Jurkat, Clone E6-1 (cell line): ENCODE measurements at regions not wholly inside any gene's neighbourhood (a gene's known extent, or its start where the extent isn't known, plus 50 kb on each side); places are given as distances from the start of the nearest gene placed in this dataset.

ENCODE experiments used
- DNase-seq: peaks from one replicate; pipeline ENCODE4 v3.0.0-alpha.2; 2011; ENCODE audit warnings: low read depth, low spot score
- H3K4me3 ChIP-seq: 2 replicates; pipeline ENCODE4 v1.5.1; 2011; ENCODE audit warnings: mild to moderate bottlenecking, low read length, control low read depth, moderate library complexity

GRCh38 chr2:66322506-66323260 lies 112.2 kb upstream of the MEIS1 start:
- no peak for DNase-seq
- no peak overlapping the region for H3K4me3 ChIP-seq

GRCh38 chr2:66318009-66318561 lies 116.8 kb upstream of the MEIS1 start:
- no peak overlapping the region for H3K4me3 ChIP-seq
- DNase-seq, result no peak

GRCh38 chr2:66317268-66317890 lies 117.5 kb upstream of the MEIS1 start:
- DNase-seq, result no peak
- H3K4me3 ChIP-seq, result no peak overlapping the region

DNA sequence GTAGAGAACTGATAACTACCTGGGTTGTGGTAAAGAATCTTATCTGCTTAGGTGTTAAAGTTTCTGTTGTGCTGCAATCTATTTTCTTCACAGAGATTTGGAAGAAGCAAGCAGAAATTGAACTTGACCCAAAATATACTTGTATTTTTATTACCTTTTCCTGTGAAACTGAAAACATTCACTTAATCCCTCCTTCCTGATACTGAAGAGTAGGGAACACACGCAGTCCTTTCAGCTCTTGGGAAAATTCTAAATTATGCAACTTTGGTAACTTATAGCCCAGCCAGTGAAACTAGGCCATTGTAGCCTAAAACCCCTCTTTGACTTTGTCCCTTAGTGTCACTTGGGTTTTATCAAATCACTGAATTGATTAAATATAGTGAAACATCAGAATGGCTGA lies 128.4 kb upstream of the MEIS1 start:
- no peak for DNase-seq
- no peak overlapping the region for H3K4me3 ChIP-seq

- no peak for DNase-seq
- H3K4me3 ChIP-seq, result no peak overlapping the region
These were observed 129.2 kb upstream of the MEIS1 start for GRCh38 chr2:66305718-66306117.

- no peak overlapping the region for H3K4me3 ChIP-seq
- DNase-seq, result no peak
These were observed 131.5 kb upstream of the MEIS1 start for GRCh38 chr2:66303471-66303870.

- no peak overlapping the region for H3K4me3 ChIP-seq
- DNase-seq, result no peak
These were observed 133.2 kb upstream of the MEIS1 start for GRCh38 chr2:66301767-66302140.

DNA sequence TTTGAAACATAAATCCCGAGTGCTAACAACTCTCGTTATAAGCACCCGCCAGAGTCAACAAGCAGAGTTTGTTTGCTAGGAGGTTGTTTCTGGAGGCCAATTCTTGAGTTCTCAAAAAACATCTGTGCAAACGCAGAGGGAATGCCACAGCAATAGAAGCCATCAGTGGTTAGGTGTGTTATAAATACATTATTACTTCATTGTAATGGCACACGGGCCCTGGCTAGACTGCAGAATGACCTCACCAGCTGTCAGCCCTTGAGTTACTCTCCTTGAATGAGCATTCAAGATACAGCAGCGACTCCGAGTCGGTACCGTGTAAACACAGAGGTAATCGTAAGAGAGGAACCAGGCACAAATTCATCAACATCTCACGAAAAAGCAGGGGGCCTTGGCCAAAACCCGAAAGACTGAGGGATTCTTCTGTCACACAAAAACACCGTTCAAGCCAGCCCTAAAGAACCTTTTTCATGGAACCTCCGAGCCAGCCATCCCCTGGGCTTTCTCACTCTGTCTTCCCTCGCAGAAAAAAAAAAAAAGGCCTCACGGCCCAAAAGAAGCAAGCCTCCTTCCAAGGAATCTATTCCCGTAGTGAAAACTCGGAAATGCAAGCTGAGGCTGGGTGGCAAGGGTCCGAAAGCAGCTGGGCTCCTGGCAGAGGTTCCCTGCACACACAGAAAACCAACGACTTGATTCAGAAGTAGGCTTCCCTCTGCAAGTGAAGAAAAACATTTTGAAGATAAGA lies 133.7 kb upstream of the MEIS1 start:
- DNase-seq, result no peak
- H3K4me3 ChIP-seq, result no peak overlapping the region

DNA sequence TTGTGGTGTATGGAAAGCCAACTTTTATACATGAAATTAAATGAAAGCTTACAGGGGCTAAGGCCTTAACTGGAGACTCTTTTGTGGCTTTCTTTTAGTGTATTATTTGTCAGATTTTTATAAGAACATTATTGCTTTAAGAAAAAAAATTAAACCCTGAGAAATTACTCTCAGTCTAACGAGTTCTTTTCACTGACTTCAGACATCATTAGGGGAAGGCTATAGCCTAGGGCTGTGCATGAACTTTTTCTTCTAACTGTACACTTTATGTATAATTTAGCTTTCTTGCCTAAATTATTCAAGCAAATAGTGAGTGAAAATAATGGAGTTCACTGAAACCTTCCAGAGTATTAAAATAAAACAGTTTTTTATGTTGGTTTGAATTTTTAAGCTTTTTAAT lies 151.1 kb upstream of the MEIS1 start:
- no peak overlapping the region for H3K4me3 ChIP-seq
- DNase-seq, result no peak

- no peak overlapping the region for H3K4me3 ChIP-seq
- no peak for DNase-seq
These were observed 152.9 kb upstream of the MEIS1 start for GRCh38 chr2:66281980-66282379.

DNA sequence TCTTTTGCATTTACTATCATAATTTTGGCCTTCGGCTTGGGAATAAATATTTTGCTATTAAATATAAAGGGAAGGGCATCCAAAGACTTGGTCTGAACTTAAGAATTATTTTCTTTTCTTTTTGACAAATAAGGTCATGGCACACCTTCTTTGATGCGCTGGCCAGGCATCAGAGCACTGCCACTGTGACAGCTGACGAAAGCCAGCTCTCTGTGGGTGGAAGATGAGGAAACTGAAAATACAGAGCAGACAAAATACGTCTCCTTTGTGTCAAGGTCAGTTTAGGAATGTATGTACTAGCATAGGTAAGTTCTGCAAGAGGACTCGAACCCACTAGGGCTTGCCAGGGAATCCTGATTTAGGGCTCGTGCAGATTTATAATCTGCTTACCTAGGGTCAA lies 155.9 kb upstream of the MEIS1 start:
- no peak overlapping the region for H3K4me3 ChIP-seq
- no peak for DNase-seq

GRCh38 chr2:66275984-66276383 lies 158.9 kb upstream of the MEIS1 start:
- H3K4me3 ChIP-seq, result no peak overlapping the region
- DNase-seq, result no peak

DNA sequence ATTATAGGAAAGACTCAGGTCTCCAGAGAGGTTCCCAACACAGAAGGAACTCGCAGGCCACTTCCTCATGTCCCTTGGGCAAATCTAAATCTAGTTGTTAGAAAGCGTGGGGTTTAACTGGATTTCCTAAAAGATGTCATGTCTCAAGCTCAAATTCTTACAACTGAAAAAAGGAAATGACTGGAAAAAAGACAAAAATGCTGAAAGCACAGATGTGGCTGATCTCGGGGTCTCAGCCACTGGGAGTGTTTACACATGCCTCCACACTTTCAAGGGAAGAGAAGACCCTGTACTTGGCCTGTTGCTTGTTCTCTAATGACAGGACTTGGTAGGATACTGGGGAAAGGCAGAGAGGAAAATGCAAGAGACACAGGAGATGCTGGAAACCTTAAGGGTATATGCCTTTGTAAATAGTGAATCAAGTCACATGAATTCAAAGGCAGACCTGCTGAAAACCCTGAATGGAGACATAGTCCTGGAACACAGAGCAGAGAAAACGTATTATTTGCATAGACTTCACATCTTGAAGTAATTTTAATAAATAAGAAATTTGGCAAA lies 160.9 kb upstream of the MEIS1 start:
- H3K4me3 ChIP-seq, result no peak overlapping the region
- no peak for DNase-seq

GRCh38 chr2:66272751-66273150 lies 162.2 kb upstream of the MEIS1 start:
- DNase-seq, result no peak

DNA sequence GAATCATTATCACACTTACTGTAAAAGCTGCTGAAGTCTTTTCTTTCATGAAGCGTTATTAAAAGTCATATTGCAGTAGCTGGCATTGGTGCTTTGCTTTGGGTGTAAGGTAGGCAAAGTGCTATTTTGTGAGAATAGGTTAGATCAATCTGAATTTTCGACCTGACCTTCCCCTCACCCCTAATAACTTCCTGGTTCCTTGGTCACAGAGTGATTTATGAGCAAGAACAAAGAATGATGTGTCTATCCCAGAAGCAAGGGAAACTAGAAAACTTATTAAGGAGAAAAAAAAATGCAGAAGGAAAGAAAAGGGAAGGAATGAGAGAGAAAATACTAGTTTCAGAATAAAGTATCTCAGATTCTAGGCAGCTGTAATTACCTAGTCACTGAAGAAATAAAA lies 163.1 kb upstream of the MEIS1 start:
- DNase-seq, result no peak
- H3K4me3 ChIP-seq, result no peak overlapping the region

More at GRCh38 chr2:66272751-66273150, 162.2 kb upstream of the MEIS1 start:
- H3K4me3 ChIP-seq, result no peak overlapping the region

- H3K4me3 ChIP-seq, result no peak overlapping the region
- no peak for DNase-seq
These were observed 164.7 kb upstream of the MEIS1 start for GRCh38 chr2:66270247-66270646.

- no peak for DNase-seq
- H3K4me3 ChIP-seq, result no peak overlapping the region
These were observed 165.8 kb upstream of the MEIS1 start for GRCh38 chr2:66269166-66269565.

DNA sequence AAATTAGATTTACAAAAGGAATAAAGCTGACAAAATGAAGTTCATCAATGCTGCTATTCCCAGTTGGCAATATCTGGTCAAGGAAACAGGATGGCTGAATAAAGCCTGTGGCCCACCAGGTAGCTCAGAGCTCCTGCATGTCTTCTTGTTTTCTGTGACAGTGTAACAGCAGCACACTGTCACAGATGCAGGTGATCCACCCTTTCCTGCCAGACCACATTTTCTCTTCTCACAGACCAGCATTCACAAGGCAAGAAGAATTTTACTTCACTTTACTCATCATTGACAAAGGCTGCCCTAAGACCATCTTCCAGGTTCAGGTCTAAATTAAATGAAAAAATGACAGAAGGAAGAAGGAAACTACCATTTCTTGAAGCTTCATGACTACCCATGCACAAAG lies 166.2 kb upstream of the MEIS1 start:
- DNase-seq, result no peak
- H3K4me3 ChIP-seq, result no peak overlapping the region

GRCh38 chr2:66264354-66264753 lies 170.6 kb upstream of the MEIS1 start:
- DNase-seq, result no peak
- no peak overlapping the region for H3K4me3 ChIP-seq

DNA sequence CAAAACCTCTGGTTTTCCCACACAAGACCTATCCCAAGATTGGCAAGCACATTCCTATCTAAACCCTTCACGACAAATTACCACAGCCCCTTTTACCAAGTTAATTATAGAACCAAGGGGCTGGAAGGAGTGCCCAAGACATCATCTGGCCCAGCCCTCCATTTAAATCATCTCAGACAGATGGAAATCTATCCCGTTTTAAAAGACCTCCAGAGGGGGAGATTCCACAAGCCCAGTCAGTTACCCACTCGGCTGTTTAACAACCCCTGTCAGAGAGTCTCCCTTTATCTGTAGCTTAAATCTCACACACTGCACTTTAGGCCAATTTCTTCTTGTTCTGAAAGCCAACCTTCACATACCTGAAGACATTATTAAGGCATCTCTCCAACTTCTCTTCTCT lies 179.1 kb upstream of the MEIS1 start:
- DNase-seq, result no peak
- no peak overlapping the region for H3K4me3 ChIP-seq
